SH-SY5Y (cell line): ENCODE measurements at regions not wholly inside any gene's neighbourhood (a gene's known extent, or its start where the extent isn't known, plus 50 kb on each side); places are given as distances from the start of the nearest gene placed in this dataset.

ENCODE experiments used
- GATA2 ChIP-seq: IDR thresholded peaks from 2 replicates; pipeline ENCODE4 v1.6.1; 2011; ENCODE audit warnings: mild to moderate bottlenecking, low read depth, low read length
- GATA3 ChIP-seq: IDR thresholded peaks from 2 replicates; pipeline ENCODE4 v1.6.1; 2011; ENCODE audit warnings: low read depth, mild to moderate bottlenecking, low read length, moderate library complexity

DNA sequence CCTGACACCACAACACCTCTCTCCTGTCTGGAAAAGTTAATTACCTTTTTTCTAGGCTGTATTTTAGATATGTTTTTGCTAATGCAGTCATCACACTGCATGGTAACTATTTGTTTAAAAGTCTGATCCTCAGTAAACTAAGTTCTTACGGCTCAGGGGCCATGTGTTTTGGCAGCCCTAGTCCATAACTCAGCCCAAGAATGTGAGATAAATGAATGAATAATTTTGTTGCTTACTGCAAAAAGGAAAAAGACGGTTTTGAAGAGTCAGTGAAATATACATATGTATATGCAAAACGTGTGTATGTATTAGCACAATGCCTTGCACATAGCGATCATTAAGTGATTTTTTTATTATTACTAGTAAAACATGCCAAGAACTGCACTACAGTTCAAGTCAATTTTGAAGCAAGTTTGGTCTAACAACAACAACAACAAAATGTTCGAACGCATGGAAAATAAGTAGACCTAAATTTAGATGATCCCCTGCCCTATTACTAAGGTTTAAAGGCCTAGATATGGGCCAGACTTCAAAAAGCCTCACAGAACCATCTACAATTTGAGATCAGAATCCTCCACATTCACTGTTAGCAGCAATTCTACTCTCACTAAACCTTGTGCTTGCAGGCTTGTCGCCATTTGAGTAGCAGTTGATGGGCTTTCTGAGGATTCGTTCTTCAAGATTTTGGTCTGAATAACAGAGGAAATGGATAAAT, 140.0 kb downstream of the NDUFA12 start:
- TF ChIP-seq GATA2, result no peak
- no peak for TF ChIP-seq GATA3
